ENCODE measurements at regions not wholly inside any gene's neighbourhood (a gene's known extent, or its start where the extent isn't known, plus 50 kb on each side); places are given as distances from the start of the nearest gene placed in this dataset.

GRCh38 chrX:22648281-22648680 lies 351.5 kb upstream of the DDX53 start:
- H3K4me3 ChIP-seq (ENCODE audit: low read depth, poor library complexity, severe bottlenecking) = no peak overlapping the region
- intact Hi-C loops (cut with DNase I; ENCODE audit: low total_unique reads) = no loop called here
- no peak for TF ChIP-seq CTCF (IDR thresholded peaks at IDR 0.05)
- no peak for TF ChIP-seq POLR2A (IDR thresholded peaks at IDR 0.05)
- 66 to 84% methylated on average over 6 of the region's 6 CpGs for WGBS, 2 donors
- no peak for DNase-seq (ENCODE audit: low spot score in 2 of 2)

GRCh38 chrX:22650691-22651090 lies 349.1 kb upstream of the DDX53 start:
- DNase-seq (ENCODE audit: low spot score in 2 of 2) = peak in 1 of 2 donors; percentile 13
- WGBS, 2 donors = 70 to 90% methylated on average over 5 of the region's 5 CpGs
- intact Hi-C loops (cut with DNase I; ENCODE audit: low total_unique reads) = no loop called here
- TF ChIP-seq POLR2A (IDR thresholded peaks at IDR 0.05) = no peak
- no peak overlapping the region for H3K4me3 ChIP-seq (ENCODE audit: low read depth, poor library complexity, severe bottlenecking)

GRCh38 chrX:22652596-22652995 lies 347.2 kb upstream of the DDX53 start:
- no peak overlapping the region for H3K4me3 ChIP-seq (ENCODE audit: low read depth, poor library complexity, severe bottlenecking)
- no peak for TF ChIP-seq POLR2A (IDR thresholded peaks at IDR 0.05)
- DNase-seq (ENCODE audit: low spot score in 2 of 2) = no peak
- intact Hi-C loops (cut with DNase I; ENCODE audit: low total_unique reads) = no loop called here
- WGBS, 2 donors = 24 to 43% methylated on average over 5 to 6 of the region's 6 CpGs

- 73 to 82% methylated on average over 2 of the region's 2 CpGs for WGBS, 2 donors
- no peak for DNase-seq (ENCODE audit: low spot score in 2 of 2)
- intact Hi-C loops (cut with DNase I; ENCODE audit: low total_unique reads) = no loop called here
- TF ChIP-seq POLR2A (IDR thresholded peaks at IDR 0.05) (no peak), CTCF (IDR thresholded peaks at IDR 0.05) (no peak)
- H3K4me3 ChIP-seq (ENCODE audit: low read depth, poor library complexity, severe bottlenecking) = no peak overlapping the region
These were observed 339.0 kb upstream of the DDX53 start for GRCh38 chrX:22660756-22661155.

GRCh38 chrX:22662776-22663175 lies 337.0 kb upstream of the DDX53 start:
- H3K4me3 ChIP-seq (ENCODE audit: low read depth, poor library complexity, severe bottlenecking) = no peak overlapping the region
- no peak for TF ChIP-seq CTCF (IDR thresholded peaks at IDR 0.05)
- no peak for TF ChIP-seq POLR2A (IDR thresholded peaks at IDR 0.05)
- intact Hi-C loops (cut with DNase I; ENCODE audit: low total_unique reads) = no loop called here
- DNase-seq (ENCODE audit: low spot score in 2 of 2) = no peak
- WGBS, 2 donors = 80 to 86% methylated on average over 1 of the region's 1 CpG

GRCh38 chrX:22664826-22665225 lies 334.9 kb upstream of the DDX53 start:
- H3K4me3 ChIP-seq (ENCODE audit: low read depth, poor library complexity, severe bottlenecking) = no peak overlapping the region
- TF ChIP-seq CTCF (IDR thresholded peaks at IDR 0.05) (no peak), POLR2A (IDR thresholded peaks at IDR 0.05) (no peak)
- 87 to 98% methylated on average over 3 of the region's 3 CpGs for WGBS, 2 donors
- DNase-seq (ENCODE audit: low spot score in 2 of 2) = no peak
- intact Hi-C loops (cut with DNase I; ENCODE audit: low total_unique reads) = no loop called here

- intact Hi-C loops (cut with DNase I; ENCODE audit: low total_unique reads) = no loop called here
- WGBS, 2 donors = 77 to 91% methylated on average over 2 of the region's 2 CpGs
- TF ChIP-seq POLR2A (IDR thresholded peaks at IDR 0.05) (no peak), CTCF (IDR thresholded peaks at IDR 0.05) (no peak)
- no peak overlapping the region for H3K4me3 ChIP-seq (ENCODE audit: low read depth, poor library complexity, severe bottlenecking)
- DNase-seq (ENCODE audit: low spot score in 2 of 2) = no peak
These were observed 333.9 kb upstream of the DDX53 start for GRCh38 chrX:22665818-22666217.

All from lower leg skin (tissue), 4 donors.